Tongue (tissue), 1 donor: ENCODE measurements at regions not wholly inside any gene's neighbourhood (a gene's known extent, or its start where the extent isn't known, plus 50 kb on each side); places are given as distances from the start of the nearest gene placed in this dataset.

Experiments used
- DNase-seq: peaks from one replicate; pipeline ENCODE4 v3.0.0-alpha.2; 2015

DNA sequence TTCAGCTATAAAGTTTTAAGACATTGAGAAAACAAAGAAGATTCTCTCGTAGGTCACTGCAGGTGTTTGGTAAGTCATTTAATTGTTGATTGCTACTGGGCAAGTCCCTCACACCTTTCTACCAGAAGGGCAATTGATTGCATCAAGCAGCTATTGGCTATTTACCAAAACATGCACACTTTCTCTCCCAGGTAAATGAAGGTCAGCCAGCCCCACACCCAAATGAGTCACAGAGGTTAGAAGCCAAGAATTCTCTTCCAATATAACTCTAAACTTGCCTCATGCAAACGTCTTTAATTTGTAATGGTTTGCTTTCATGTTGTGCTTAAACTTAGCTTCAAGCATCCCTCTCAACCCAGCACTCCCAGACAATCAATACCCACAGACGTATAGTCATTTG lies 475.3 kb upstream of the ADGRL2 start:
- DNase-seq = no peak

- DNase-seq = no peak
These were observed 476.9 kb upstream of the ADGRL2 start for GRCh38 chr1:81323862-81324261.

DNA sequence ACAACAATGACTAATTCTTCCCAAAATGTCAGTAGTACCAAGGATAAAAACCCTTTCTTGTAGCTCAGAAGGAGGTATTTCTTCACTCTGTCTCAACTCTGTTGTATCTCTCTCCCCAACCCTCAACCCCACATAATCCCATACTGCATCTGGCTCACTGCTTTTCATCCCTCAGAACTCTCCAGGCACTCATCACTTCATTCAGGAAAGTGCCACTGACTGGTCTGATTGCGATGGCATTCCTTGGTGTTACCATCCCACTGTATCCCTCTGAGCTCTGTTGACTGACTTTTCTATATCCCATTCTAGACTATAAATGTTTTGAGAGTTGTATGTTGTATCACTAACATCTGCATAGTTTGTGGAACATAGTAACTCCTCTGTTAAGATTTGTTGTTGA lies 483.5 kb upstream of the ADGRL2 start:
- no peak for DNase-seq

- DNase-seq = no peak
These were observed 486.1 kb upstream of the ADGRL2 start for GRCh38 chr1:81314513-81315233.

DNA sequence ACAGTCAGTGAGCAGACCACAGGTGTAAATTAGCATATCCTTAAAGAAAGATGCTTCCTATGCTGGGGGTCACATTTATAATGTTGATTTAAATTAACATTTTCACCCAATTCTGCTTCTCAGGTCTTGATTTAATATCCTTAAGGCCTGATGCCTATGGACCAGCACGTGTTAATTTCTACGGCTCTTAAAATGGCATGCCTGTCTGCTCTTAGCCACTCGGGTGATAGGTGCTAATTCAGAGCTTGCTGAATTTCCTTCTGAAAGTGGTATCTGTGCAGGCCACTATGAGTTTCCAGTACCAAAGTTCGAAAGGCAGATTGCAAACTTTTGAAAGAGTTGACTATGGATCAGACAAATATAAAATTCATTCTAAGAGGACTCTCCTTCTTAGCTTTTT lies 487.4 kb upstream of the ADGRL2 start:
- DNase-seq = no peak

GRCh38 chr1:81312272-81312754 lies 488.4 kb upstream of the ADGRL2 start:
- DNase-seq = no peak

DNA sequence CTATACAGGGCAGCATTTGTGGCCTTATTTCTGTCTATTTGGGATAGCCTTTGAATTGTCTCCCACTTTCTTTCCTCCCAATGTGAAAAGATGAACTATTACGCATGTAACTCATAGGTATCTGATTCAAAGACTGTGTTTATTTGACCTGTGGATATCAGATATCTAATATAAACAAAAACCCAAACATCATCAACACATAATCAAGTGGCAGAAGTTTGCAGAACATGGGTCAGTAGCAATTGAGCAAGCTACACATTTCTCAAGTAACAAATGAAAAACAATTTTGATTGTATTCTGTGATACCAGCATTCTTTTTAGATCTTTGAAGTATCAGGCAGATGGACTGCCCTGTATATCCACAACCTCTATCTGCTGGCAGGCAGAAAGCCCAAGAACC lies 490.5 kb upstream of the ADGRL2 start:
- DNase-seq = no peak

DNA sequence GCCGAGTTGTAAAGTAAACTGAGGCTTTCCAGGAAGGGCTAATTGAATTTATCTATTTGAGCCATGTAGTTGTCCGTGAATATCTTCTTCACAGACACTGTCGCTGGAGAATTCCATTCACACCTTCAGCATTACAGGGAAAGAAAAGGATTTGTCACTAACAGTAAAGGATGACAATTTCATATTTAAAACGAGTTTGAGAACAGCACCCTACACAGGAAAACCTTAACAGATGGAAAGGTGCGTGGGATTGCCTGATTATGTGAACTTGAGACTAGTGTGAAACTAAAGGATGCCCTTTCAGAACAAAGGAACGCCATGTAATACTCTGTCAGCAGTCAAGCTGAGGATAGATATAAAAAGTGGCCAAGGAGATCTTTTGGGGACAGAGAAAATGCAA lies 492.5 kb upstream of the ADGRL2 start:
- DNase-seq = no peak

GRCh38 chr1:81307786-81308185 lies 492.9 kb upstream of the ADGRL2 start:
- no peak for DNase-seq

- peak; percentile 87 for DNase-seq
These were observed 494.7 kb upstream of the ADGRL2 start for GRCh38 chr1:81305997-81306452.

- no peak for DNase-seq
These were observed 496.5 kb upstream of the ADGRL2 start for GRCh38 chr1:81304187-81304586.

- no peak for DNase-seq
These were observed 500.8 kb upstream of the ADGRL2 start for GRCh38 chr1:81299892-81300291.

- DNase-seq = no peak
These were observed 502.5 kb upstream of the ADGRL2 start for GRCh38 chr1:81298266-81298665.

- DNase-seq = peak; percentile 8
These were observed 504.1 kb upstream of the ADGRL2 start for GRCh38 chr1:81296601-81297000.

- no peak for DNase-seq
These were observed 510.4 kb upstream of the ADGRL2 start for GRCh38 chr1:81290326-81290725.

GRCh38 chr1:81288689-81289088 lies 512.0 kb upstream of the ADGRL2 start:
- no peak for DNase-seq

- no peak for DNase-seq
These were observed 513.2 kb upstream of the ADGRL2 start for GRCh38 chr1:81287411-81288080.

GRCh38 chr1:81270051-81270450 lies 530.7 kb upstream of the ADGRL2 start:
- DNase-seq = no peak

DNA sequence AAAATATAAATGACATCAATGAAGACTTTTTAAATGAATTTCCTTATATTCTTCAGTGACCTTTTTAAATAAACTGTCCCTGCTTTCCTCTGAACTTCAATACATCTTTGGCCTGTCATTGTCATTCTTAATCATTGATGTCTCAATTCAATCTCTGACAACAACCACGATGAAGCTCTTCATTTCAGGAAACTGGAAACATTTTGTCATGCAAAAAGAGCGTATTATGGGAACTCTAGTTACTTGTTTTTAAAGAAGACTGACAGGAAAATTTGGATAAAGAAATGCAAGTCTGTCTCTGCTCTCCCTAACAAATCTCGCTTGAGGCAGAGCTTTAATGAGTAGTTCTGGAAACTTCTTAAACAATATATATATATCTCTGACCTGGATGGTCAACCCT lies 535.8 kb upstream of the ADGRL2 start:
- no peak for DNase-seq

DNA sequence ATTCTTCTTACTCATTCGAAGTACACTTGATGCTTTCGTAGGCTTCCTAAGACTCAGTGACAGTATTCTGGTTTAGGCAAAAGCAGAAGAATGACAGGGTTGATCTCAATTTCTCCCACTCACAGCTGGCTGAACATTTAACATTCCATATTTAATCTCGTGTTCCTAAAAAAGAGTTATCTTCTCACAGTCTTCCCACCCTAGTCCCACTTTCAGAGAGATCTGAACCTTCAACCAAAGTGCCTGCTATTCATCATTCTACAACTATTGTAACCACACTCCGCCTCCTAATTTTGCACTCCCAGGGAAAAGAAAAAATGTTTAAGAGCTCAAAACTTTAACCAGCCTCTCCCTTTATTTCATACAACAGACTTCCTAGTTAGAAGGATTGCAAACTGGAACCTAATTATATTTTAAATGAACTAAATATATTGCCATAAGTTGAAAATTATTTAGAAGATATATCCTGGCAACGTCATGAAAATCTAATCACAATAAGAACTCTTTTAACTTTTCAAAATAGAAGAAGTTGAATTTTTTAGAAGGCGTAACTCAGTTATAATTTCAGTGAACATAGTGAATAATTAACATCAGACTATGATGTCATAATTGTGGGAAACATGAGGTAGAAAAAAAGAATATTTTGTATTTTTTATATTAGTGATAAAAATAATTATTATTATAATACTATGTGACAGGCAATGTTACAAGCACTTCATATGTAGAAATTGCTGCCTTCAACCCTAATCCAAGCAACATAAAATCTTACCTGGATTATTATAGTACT lies 540.9 kb upstream of the ADGRL2 start:
- DNase-seq = no peak

DNA sequence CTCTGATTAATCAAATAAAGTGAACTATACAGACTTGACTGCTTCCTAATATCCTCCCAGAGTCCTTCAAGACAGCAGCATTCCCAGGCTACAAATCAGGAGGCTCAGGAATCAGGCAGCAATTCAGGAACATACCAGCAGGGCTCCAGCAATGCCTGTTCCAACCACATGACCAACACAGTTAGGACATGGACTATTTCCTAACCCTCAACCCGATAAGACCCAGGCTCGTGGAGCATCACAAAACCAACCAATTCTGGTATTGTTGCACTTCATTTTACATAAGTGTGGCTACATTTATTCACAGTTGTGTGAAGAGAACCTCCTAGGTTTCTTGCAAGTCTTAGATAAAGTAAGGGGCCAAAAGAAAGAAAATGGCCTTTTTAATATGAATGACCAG lies 546.2 kb upstream of the ADGRL2 start:
- no peak for DNase-seq

DNA sequence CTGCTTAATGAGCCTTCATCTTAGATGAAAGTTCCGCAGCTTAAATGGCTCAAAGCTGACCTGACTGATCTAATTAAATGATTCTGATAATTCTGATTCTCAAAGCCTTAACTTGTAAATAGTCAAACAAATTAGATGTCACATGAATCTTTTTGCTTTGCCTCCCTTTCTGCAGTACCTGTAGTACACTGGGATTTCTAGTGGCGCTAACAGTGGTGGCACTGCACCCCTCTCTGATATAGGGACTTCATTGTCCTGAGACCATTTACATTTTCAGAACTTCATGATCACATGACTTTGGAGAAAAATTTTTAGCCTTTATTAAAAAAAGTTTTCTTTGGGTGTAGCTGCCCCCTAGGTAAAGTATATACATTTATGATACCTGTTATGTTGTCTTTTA lies 546.7 kb upstream of the ADGRL2 start:
- no peak for DNase-seq

DNA sequence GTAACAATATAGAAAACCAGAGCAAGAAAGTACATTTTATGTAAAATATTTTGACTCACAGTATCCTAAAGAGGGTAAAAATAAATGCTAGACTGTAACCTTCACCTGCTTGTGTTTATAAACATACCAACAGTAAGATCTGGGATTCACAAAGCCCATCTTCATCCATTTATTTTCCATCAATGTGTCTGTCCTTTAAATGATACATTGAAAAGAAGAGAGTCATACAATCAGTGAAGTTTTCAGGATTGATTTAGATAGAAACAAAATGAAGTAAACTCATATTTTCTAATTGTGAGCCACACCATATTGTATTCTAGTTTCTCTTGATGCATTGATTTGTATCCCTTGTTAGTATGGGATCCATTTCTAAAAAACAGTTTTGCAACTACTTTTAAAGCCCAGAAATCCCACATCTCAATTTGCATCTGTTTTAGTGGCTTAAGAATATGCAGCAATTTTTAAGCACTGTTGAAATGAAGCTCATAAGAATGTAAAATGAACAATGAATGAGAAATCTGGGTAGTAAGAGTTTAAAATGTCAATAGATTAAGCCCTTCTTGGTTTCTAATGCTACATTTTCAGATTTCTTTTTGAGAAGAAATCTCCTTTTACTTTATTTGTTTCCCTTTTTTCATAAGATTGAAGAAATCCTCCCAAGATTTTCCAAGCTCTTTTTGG lies 548.1 kb upstream of the ADGRL2 start:
- DNase-seq = no peak
